COLO668 (cell line): ENCODE measurements at regions not wholly inside any gene's neighbourhood (a gene's known extent, or its start where the extent isn't known, plus 50 kb on each side); places are given as distances from the start of the nearest gene placed in this dataset.
"Not testable (repeated sequence)": the region's sequence is repeated elsewhere in the genome, so short reads cannot be mapped to it uniquely, and the experiment has no call there.

Experiments used
- DNase-seq: peaks from one replicate; lab custom pipeline; 2025; ENCODE audit not compliant: unreplicated experiment; lab: John Stamatoyannopoulos, UW

- no peak for DNase-seq
Observed at GRCh38 chr1:229139331-229140118, 131.4 kb upstream of the RAB4A start.

GRCh38 chr1:229140119-229140396 lies 130.9 kb upstream of the RAB4A start:
- no peak for DNase-seq

DNA sequence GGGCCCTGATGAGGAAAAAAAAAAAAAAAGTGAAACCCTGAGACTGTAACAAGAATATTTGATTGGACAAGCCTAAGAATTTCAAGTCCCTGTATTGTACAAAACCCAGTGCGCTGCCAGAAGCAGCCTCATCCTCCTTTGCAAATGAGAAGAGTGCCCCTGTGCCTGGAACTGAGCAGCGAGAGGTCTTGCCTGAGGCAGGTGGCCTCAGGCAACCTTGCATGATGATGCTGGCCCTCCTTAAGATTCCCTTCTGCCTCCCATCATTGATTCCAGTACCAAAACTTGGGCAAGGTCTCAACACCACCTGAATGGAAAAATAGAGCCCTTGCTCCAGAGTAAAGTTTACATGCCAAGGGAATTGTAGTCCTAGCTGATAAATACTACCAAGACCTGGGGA lies 129.6 kb upstream of the RAB4A start:
- DNase-seq = no peak

DNA sequence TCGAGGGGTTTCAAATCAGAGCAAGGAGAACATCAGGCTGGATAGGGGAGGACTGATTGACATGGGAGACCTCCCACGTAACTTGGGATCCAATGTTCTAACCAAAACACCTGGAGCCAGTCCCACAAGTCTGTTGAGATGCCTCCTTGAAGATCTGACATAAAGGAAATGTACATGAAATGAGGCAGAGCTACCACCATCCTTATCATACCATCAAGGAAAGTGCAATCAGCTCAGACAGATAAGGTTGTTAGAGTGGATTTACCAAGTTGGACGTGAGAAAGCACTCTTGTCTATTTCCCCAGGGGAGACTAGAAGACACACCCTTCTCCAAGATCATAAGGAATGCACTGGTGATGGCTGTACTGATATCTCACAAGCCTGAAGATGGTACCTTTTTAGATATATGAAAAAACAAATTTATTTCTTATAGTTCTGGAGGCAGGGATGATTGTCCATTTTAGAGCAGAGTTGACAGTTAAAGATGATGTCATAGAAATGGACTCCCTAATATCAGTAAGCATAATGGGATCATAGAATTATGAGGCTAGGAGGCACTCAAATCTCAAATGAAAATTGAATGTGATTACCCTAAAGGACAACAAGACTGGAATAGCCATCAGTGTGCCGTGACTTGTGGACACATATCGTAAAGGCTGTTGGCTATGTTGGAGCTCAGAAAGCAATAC lies 129.1 kb upstream of the RAB4A start:
- no peak for DNase-seq

DNA sequence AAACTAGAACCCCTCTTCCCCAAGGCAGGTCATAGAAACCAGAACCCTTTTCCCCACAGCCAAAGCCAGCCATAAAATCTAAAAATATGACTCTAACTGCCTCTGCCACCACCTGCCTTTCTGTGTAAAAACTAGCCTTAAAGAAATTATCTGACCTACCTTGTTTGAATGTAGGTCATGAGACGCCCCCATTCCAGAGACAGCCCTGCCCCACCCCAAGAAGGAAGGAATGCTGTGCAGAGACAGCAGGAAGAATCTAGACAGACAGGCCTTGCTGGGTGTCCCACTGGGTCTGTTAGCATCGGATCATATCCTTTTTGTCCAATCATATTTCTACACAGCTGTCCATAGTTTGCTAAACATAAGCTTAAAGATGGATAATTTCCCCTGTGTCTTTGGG lies 128.4 kb upstream of the RAB4A start:
- no peak for DNase-seq

- no peak for DNase-seq
Observed at GRCh38 chr1:229146647-229147046, 124.3 kb upstream of the RAB4A start.

- no peak for DNase-seq
Observed at GRCh38 chr1:229147072-229147471, 123.8 kb upstream of the RAB4A start.

GRCh38 chr1:229148041-229148671 lies 122.8 kb upstream of the RAB4A start:
- peak; percentile 87 for DNase-seq

DNA sequence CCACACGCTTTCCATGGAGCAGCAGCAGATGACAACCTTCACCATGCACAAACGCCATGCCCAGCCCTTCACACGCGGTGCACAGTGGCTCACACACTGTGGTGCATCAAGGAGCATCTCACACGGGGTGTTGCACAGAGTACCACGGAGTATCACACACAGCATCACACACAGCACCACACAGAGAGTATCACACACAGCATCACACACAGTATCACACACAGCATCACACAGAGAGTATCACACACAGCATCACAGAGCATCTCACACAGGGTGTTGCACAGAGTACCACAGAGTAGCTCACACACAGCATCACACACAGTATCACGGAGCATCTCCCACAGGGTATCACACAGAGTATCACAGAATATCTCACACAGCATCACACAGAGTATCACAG lies 122.2 kb upstream of the RAB4A start:
- DNase-seq = no peak

DNA sequence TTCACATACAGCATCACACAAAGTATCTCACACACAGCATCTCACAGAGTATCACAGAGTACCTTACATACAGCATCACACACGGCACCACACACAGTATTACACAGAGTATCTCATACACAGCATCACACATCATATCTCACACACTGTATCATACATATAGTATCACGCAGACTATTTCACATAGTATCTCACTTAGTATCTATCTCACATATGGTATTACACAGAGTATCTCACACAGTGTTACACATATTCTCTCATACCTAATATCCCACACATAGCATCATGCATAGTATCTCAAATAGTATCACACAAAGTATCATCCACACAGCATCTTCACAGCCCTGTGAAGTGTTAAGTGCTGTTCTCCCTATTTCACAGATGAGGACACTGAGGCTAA lies 121.5 kb upstream of the RAB4A start:
- no peak for DNase-seq

DNA sequence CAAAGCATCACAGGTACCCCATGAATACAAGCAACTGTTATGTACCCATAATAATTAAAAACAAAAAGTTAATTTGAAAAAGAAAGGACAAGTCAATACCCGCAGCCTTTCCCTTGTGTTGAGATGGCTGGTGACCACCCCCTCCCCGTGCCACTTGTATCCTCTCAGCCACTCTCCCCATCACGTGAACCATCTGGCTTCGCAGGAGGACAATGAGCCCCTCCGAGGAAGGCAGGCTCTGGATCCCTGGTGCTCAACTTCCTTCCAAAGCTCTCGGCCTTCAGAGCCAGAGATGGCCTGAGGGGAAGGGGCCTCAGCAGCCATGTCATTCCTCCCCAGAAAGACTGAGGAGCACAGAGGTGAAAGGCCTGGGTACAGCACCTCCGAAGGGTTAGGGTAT lies 120.4 kb upstream of the RAB4A start:
- no peak for DNase-seq

GRCh38 chr1:229151412-229151811 lies 119.5 kb upstream of the RAB4A start:
- not testable (repeated sequence) for DNase-seq

- DNase-seq = no peak
Observed at GRCh38 chr1:229152311-229152710, 118.6 kb upstream of the RAB4A start.

DNA sequence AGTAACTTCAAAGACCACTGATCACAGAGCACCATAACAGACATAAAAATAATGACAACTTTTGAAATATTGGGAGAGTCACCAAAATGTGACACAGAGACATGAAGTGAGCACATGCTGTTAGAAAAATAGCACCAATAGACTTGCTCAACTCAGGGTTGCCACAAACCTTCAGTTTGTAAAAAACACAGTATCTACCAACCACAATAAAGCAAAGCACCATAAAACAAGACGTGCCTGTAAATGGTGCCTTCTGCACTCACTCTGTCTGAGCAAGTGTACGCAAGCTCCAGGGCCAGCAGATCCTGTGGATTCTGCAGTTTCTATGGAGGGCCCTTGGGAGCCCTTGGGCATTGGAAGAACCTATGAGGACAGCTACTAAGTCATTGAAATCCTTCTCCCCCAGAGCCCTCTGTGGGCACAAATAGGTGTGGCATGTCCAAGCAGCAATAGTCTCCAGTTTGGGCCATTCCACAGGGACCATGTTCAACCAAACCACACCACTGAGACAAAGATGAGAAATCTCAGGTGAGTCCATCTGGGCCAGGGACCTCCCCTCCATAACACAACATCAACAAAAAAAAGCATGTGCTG lies 116.9 kb upstream of the RAB4A start:
- no peak for DNase-seq

DNA sequence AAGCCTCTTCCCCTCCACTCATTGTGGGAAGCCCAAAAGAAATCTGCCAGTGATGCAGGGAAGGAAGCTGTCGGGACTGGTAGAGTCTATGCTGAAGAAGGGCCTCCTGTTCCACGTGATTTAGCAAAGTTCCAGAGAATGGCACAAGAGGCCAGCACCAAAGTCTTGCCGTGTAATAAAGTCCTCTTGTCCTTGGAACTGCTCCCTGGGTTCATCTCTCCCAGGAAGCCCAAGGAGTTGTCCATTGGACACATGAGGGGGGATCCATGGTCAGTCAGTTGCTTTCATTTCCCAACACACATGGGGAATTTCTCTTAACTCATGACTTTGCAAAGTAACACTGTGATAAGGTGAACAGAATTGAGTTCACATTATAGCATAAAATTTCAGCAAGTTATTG lies 116.1 kb upstream of the RAB4A start:
- no peak for DNase-seq

DNA sequence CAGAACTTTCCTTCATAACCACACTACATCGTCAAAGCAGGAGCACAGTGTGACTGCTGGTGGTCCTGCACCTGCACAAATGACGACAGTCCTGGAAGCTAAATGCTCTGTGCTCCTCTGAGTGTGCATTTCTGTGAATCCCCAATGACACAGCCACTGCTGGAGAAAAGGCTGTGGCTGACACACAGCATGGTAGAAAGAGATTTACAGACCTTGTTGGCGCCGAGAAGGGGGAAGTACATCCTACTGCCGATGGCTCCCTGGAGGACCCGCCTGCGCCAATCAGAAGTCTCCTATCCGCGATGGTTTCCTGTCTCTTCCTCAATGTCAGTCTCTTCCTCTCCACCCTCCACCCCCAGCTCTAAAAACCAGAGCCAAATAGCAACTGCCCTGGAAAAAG lies 115.4 kb upstream of the RAB4A start:
- no peak for DNase-seq

DNA sequence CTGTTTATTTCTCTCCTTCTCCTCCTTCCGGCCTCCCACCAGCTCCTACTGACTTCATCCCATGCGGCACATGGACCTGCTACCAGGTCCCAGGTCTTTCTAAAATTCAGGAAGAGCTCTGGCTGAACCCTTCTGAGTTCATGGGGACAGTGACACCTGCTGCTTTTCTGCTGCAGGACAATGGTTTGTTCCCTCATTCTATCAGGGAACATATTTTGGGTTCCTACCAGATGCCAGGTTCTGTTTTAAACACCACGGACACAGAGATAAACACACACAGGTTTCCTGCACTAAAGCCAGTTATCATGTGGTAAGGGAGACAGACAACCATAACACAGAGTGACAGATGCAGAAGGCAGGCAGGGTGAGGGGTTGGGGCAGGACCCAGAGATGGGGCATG lies 114.0 kb upstream of the RAB4A start:
- peak; percentile 23 for DNase-seq

DNA sequence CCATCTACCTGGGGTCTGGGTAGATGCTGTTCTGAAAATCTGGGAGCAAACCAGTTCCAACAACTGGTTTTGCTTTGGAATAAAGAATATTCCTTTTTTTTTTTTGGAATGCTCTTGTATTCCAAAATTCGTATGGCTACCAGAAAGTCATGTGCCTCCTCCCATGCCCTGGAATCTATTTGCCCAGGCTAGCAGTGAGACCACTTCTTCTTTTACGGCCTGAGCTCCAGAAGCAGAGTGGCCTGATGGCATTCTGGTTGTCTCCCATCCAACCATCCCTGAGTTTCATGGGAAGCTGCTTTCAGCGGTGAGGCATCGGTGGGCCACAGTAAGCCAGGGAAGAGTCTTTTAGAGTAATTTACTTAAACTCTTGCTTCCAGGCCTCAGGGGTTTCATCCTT lies 113.4 kb upstream of the RAB4A start:
- no peak for DNase-seq

DNA sequence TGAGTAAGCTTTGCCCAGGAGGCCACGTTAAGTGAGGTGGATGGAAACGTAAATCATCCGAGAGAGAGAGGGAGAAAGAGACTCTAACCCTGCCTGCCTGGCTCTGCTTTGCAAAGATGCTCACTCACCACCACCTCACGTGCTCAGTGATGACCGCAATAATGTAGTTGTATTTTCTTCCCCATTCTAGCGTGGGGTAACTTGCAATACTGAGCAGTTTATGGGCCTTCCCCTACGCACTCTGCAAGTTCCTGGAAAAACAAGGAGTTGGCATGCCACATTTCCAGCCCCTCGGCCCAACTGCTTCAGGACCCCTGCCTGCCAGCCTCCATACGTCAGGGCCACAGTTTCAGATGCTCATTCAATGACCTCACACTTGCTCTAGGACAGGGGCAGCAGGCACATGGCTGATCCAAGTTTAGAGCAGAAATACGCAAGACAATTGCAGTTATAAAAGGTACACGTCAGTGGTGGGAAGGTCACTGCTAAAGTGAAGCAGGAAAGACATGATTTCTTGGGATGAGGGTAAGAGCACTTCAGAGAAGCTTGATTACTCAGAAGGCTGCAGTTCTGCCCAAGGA lies 112.5 kb upstream of the RAB4A start:
- no peak for DNase-seq

- no peak for DNase-seq
Observed at GRCh38 chr1:229158927-229159326, 112.0 kb upstream of the RAB4A start.

GRCh38 chr1:229159668-229160544 lies 111.0 kb upstream of the RAB4A start:
- DNase-seq = no peak
